ENCODE measurements at regions not wholly inside any gene's neighbourhood (a gene's known extent, or its start where the extent isn't known, plus 50 kb on each side); places are given as distances from the start of the nearest gene placed in this dataset.
A peak's percentile ranks its signal among the peaks of the same experiment; 100 is the strongest.

- Mint-ChIP-seq H3K36me3 (ENCODE audit: low read depth) (no peaks in the 10 kb centered on the region), H3K4me1 (no peaks in the 10 kb centered on the region), H3K9me3 (peaks cover 5% of the 10 kb centered on the region), H3K27ac (peak overlapping the region in 1 of 3 experiments; percentile 51), H3K4me3 (no peak overlapping the region), H3K27me3 (ENCODE audit: low read depth) (peaks cover 23% of the 10 kb centered on the region)
- no peak for TF ChIP-seq CTCF (IDR thresholded peaks at IDR 0.05; ENCODE audit: unreplicated experiment in 3 of 3)
These were observed 345.6 kb downstream of the NPHP4 start for GRCh38 chr1:5646486-5647149.

- H3K36me3 Mint-ChIP-seq (ENCODE audit: low read depth) = no peaks in the 10 kb centered on the region
- H3K4me1 Mint-ChIP-seq = no peaks in the 10 kb centered on the region
- peaks cover 5% of the 10 kb centered on the region for H3K9me3 Mint-ChIP-seq
- TF ChIP-seq CTCF (IDR thresholded peaks at IDR 0.05; ENCODE audit: unreplicated experiment in 3 of 3) = no peak
- no peak overlapping the region for H3K4me3 Mint-ChIP-seq
- peaks cover 24% of the 10 kb centered on the region for H3K27me3 Mint-ChIP-seq (ENCODE audit: low read depth)
- no peak overlapping the region for H3K27ac Mint-ChIP-seq
These were observed 346.3 kb downstream of the NPHP4 start for GRCh38 chr1:5645929-5646328.

GRCh38 chr1:5645135-5645399 lies 347.2 kb downstream of the NPHP4 start:
- Mint-ChIP-seq H3K4me3 (no peak overlapping the region), H3K36me3 (ENCODE audit: low read depth) (no peaks in the 10 kb centered on the region), H3K27me3 (ENCODE audit: low read depth) (peaks cover 23% of the 10 kb centered on the region), H3K27ac (no peak overlapping the region), H3K4me1 (no peaks in the 10 kb centered on the region), H3K9me3 (peaks cover 5% of the 10 kb centered on the region)
- TF ChIP-seq CTCF (IDR thresholded peaks at IDR 0.05; ENCODE audit: unreplicated experiment in 3 of 3) = no peak

- peaks cover 21% of the 10 kb centered on the region for H3K27me3 Mint-ChIP-seq (ENCODE audit: low read depth)
- H3K27ac Mint-ChIP-seq = no peak overlapping the region
- no peak for TF ChIP-seq CTCF (IDR thresholded peaks at IDR 0.05; ENCODE audit: unreplicated experiment in 3 of 3)
- peaks cover 5% of the 10 kb centered on the region for H3K9me3 Mint-ChIP-seq
- no peaks in the 10 kb centered on the region for H3K4me1 Mint-ChIP-seq
- no peaks in the 10 kb centered on the region for H3K36me3 Mint-ChIP-seq (ENCODE audit: low read depth)
- no peak overlapping the region for H3K4me3 Mint-ChIP-seq
These were observed 347.7 kb downstream of the NPHP4 start for GRCh38 chr1:5644281-5645134.

- H3K4me3 Mint-ChIP-seq = no peak overlapping the region
- no peaks in the 10 kb centered on the region for H3K4me1 Mint-ChIP-seq
- H3K27me3 Mint-ChIP-seq (ENCODE audit: low read depth) = peaks cover 25% of the 10 kb centered on the region
- TF ChIP-seq CTCF (IDR thresholded peaks at IDR 0.05; ENCODE audit: unreplicated experiment in 3 of 3) = no peak
- H3K9me3 Mint-ChIP-seq = peaks cover 2% of the 10 kb centered on the region
- no peak overlapping the region for H3K27ac Mint-ChIP-seq
- no peaks in the 10 kb centered on the region for H3K36me3 Mint-ChIP-seq (ENCODE audit: low read depth)
These were observed 348.7 kb downstream of the NPHP4 start for GRCh38 chr1:5643360-5644107.
